ENCODE measurements at regions not wholly inside any gene's neighbourhood (a gene's known extent, or its start where the extent isn't known, plus 50 kb on each side); places are given as distances from the start of the nearest gene placed in this dataset.

DNA sequence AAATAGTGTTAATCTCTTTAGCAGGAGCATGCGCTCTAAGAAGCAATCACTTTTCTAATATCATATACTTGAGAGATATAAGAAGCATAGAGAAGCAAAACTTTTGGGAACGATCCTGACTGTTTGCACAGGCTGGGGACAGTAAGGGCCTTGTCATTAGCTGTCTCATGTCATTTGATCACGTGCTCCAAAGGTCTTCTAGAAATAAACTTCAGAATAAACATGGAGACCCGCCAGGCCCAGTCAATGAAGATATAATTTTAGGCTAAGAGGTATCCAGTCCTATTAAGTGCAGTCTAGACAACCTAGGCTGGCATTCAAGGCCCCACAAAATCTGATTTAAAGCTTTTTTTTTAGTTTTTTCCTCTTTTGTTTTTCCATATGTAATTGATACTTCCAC, 111.0 kb upstream of the APC start:
- TF ChIP-seq, protein P1, sequence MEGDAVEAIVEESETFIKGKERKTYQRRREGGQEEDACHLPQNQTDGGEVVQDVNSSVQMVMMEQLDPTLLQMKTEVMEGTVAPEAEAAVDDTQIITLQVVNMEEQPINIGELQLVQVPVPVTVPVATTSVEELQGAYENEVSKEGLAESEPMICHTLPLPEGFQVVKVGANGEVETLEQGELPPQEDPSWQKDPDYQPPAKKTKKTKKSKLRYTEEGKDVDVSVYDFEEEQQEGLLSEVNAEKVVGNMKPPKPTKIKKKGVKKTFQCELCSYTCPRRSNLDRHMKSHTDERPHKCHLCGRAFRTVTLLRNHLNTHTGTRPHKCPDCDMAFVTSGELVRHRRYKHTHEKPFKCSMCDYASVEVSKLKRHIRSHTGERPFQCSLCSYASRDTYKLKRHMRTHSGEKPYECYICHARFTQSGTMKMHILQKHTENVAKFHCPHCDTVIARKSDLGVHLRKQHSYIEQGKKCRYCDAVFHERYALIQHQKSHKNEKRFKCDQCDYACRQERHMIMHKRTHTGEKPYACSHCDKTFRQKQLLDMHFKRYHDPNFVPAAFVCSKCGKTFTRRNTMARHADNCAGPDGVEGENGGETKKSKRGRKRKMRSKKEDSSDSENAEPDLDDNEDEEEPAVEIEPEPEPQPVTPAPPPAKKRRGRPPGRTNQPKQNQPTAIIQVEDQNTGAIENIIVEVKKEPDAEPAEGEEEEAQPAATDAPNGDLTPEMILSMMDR (conservative IDR thresholded peaks at IDR 0.05; ENCODE audit: low read depth in 2 of 2): no peak
- TF ChIP-seq ZNF331 (CRISPR knock-in tag; IDR thresholded peaks at IDR 0.05; ENCODE audit: low read depth) (no peak), ZNF462 (CRISPR knock-in tag; IDR thresholded peaks at IDR 0.05) (no peak), JUNB (IDR thresholded peaks at IDR 0.05; ENCODE audit: unreplicated experiment) (no peak), CREB1 (CRISPR knock-in tag; IDR thresholded peaks at IDR 0.05; ENCODE audit: low read depth) (no peak), EZH2 (IDR thresholded peaks at IDR 0.05; ENCODE audit: low read depth, unreplicated experiment) (no peak), POLR2AphosphoS5 (IDR thresholded peaks at IDR 0.05; ENCODE audit: low read depth) (no peak), ZNF114 (CRISPR knock-in tag; IDR thresholded peaks at IDR 0.05) (no peak), EZH2phosphoT487 (IDR thresholded peaks at IDR 0.05; ENCODE audit: unreplicated experiment) (no peak), STAT1 (IDR thresholded peaks at IDR 0.05; ENCODE audit: unreplicated experiment) (no peak)
- TF ChIP-seq, protein P2, sequence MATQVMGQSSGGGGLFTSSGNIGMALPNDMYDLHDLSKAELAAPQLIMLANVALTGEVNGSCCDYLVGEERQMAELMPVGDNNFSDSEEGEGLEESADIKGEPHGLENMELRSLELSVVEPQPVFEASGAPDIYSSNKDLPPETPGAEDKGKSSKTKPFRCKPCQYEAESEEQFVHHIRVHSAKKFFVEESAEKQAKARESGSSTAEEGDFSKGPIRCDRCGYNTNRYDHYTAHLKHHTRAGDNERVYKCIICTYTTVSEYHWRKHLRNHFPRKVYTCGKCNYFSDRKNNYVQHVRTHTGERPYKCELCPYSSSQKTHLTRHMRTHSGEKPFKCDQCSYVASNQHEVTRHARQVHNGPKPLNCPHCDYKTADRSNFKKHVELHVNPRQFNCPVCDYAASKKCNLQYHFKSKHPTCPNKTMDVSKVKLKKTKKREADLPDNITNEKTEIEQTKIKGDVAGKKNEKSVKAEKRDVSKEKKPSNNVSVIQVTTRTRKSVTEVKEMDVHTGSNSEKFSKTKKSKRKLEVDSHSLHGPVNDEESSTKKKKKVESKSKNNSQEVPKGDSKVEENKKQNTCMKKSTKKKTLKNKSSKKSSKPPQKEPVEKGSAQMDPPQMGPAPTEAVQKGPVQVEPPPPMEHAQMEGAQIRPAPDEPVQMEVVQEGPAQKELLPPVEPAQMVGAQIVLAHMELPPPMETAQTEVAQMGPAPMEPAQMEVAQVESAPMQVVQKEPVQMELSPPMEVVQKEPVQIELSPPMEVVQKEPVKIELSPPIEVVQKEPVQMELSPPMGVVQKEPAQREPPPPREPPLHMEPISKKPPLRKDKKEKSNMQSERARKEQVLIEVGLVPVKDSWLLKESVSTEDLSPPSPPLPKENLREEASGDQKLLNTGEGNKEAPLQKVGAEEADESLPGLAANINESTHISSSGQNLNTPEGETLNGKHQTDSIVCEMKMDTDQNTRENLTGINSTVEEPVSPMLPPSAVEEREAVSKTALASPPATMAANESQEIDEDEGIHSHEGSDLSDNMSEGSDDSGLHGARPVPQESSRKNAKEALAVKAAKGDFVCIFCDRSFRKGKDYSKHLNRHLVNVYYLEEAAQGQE (IDR thresholded peaks at IDR 0.05; ENCODE audit: unreplicated experiment): no peak

Data from GM23338 (cell line).